WTC11 (cell line): ENCODE measurements at regions not wholly inside any gene's neighbourhood (a gene's known extent, or its start where the extent isn't known, plus 50 kb on each side); places are given as distances from the start of the nearest gene placed in this dataset.
A peak's percentile ranks its signal among the peaks of the same experiment; 100 is the strongest.
"Not testable (repeated sequence)": the region's sequence is repeated elsewhere in the genome, so short reads cannot be mapped to it uniquely, and the experiment has no call there.

Source experiments
- ATAC-seq: fragments of 200-7000 bp; cut with Tn5 transposase; 2 replicates; pipeline ENCODE4 v1.10.0; 2021; ENCODE audit warnings: mild to moderate bottlenecking, moderate library complexity
- CTCF ChIA-PET: fragments of 300-600 bp; sonication (Branson Sonifier 250); formaldehyde crosslinking; loops from one replicate; lab custom pipeline; 2021; ENCODE audit warnings: antibody characterized with exemption; lab: Charles Lee
- POLR2A ChIA-PET: fragments of 350-600 bp; sonication (Branson Sonifier 250); formaldehyde crosslinking; loops from one replicate; lab custom pipeline; 2021; ENCODE audit warnings: antibody characterized with exemption; lab: Charles Lee
- DNase-seq: peaks from one replicate; pipeline ENCODE4 v3.0.0; 2021; ENCODE audit warnings: low spot score
- H3K27ac Mint-ChIP-seq: 2 replicates; pipeline ENCODE4 v1.8.0; 2021; ENCODE audit warnings: mixed read lengths
- H3K27me3 Mint-ChIP-seq: 2 replicates; pipeline ENCODE4 v1.8.0; 2021; ENCODE audit warnings: low read depth, mild to moderate bottlenecking, moderate library complexity, mixed read lengths
- H3K36me3 Mint-ChIP-seq: 2 replicates; pipeline ENCODE4 v1.8.0; 2021; ENCODE audit warnings: mixed read lengths
- H3K4me1 Mint-ChIP-seq: 2 replicates; pipeline ENCODE4 v1.8.0; 2022; ENCODE audit warnings: mixed read lengths
- H3K4me3 Mint-ChIP-seq: 2 replicates; pipeline ENCODE4 v1.8.0; 2021; ENCODE audit warnings: mild to moderate bottlenecking, moderate library complexity, mixed read lengths
- H3K9me3 Mint-ChIP-seq: 2 replicates; pipeline ENCODE4 v1.8.0; 2021; ENCODE audit warnings: mixed read lengths
- ATF1 ChIP-seq: sonication (generic); formaldehyde crosslinking; IDR thresholded peaks from 2 replicates; pipeline ENCODE4 v1.8.1; 2023; ENCODE audit warnings: mild to moderate bottlenecking, moderate library complexity, missing genetic modification reagents
- ATF3 ChIP-seq: sonication (generic); formaldehyde crosslinking; conservative IDR thresholded peaks from 2 replicates; pipeline ENCODE4 v1.8.1; 2022; ENCODE audit warnings: mild to moderate bottlenecking, missing genetic modification reagents
- CBFB ChIP-seq: sonication (generic); formaldehyde crosslinking; IDR thresholded peaks from 2 replicates; pipeline ENCODE4 v1.8.1; 2022; ENCODE audit warnings: mild to moderate bottlenecking, low read depth, missing genetic modification reagents
- EMX1 ChIP-seq: fragments of 250-450 bp; sonication (Bioruptor Pico); IDR thresholded peaks from 2 replicates; pipeline ENCODE4 v1.8.0; 2021; ENCODE audit warnings: mild to moderate bottlenecking
- FOXP1 ChIP-seq: sonication (generic); formaldehyde crosslinking; IDR thresholded peaks from 2 replicates; pipeline ENCODE4 v1.8.0; 2022; ENCODE audit warnings: missing genetic modification reagents, mild to moderate bottlenecking, moderate library complexity, borderline replicate concordance
- GTF2I ChIP-seq: fragments of 250-450 bp; sonication (Bioruptor Pico); conservative IDR thresholded peaks from 2 replicates; pipeline ENCODE4 v1.4.0; 2021; ENCODE audit warnings: mild to moderate bottlenecking
- MXD4 ChIP-seq: fragments of 250-450 bp; sonication (Bioruptor Pico); IDR thresholded peaks from 2 replicates; pipeline ENCODE4 v1.8.0; 2021; ENCODE audit warnings: mild to moderate bottlenecking, moderate library complexity, borderline replicate concordance
- MYBL2 ChIP-seq: sonication (generic); formaldehyde crosslinking; IDR thresholded peaks from 2 replicates; pipeline ENCODE4 v1.8.1; 2023; ENCODE audit warnings: mild to moderate bottlenecking, moderate library complexity, missing genetic modification reagents
- NFE2L1 ChIP-seq: sonication (generic); formaldehyde crosslinking; IDR thresholded peaks from 2 replicates; pipeline ENCODE4 v1.8.1; 2023; ENCODE audit warnings: missing genetic modification reagents
- NR3C1 ChIP-seq: sonication (generic); formaldehyde crosslinking; conservative IDR thresholded peaks from 2 replicates; pipeline ENCODE4 v1.8.1; 2023; ENCODE audit warnings: low read depth, mild to moderate bottlenecking, missing genetic modification reagents
- PREB ChIP-seq: sonication (generic); formaldehyde crosslinking; IDR thresholded peaks from 2 replicates; pipeline ENCODE4 v1.8.1; 2022; ENCODE audit warnings: mild to moderate bottlenecking, missing genetic modification reagents, moderate library complexity, borderline replicate concordance
- RORB ChIP-seq: fragments of 250-450 bp; sonication (Bioruptor Pico); IDR thresholded peaks from 2 replicates; pipeline ENCODE4 v1.9.0; 2021; ENCODE audit warnings: mild to moderate bottlenecking
- SP1 ChIP-seq: sonication (generic); formaldehyde crosslinking; conservative IDR thresholded peaks from 2 replicates; pipeline ENCODE4 v1.8.1; 2022; ENCODE audit warnings: missing genetic modification reagents
- ZBTB21 ChIP-seq: sonication (generic); formaldehyde crosslinking; IDR thresholded peaks from 2 replicates; pipeline ENCODE4 v1.8.1; 2023; ENCODE audit warnings: mild to moderate bottlenecking, missing genetic modification reagents, borderline replicate concordance
- ZBTB43 ChIP-seq: sonication (generic); formaldehyde crosslinking; IDR thresholded peaks from 2 replicates; pipeline ENCODE4 v1.8.1; 2023; ENCODE audit warnings: mild to moderate bottlenecking, missing genetic modification reagents
- ZNF219 ChIP-seq: sonication (generic); formaldehyde crosslinking; IDR thresholded peaks from 2 replicates; pipeline ENCODE4 v1.8.0; 2023; ENCODE audit warnings: missing genetic modification reagents, mild to moderate bottlenecking, borderline replicate concordance
- ZNF317 ChIP-seq: sonication (generic); formaldehyde crosslinking; IDR thresholded peaks from 2 replicates; pipeline ENCODE4 v1.8.1; 2023; ENCODE audit warnings: low read depth, mild to moderate bottlenecking, moderate library complexity, missing genetic modification reagents, borderline replicate concordance
- ZSCAN18 ChIP-seq: fragments of 250-450 bp; sonication (Bioruptor Pico); IDR thresholded peaks from 2 replicates; pipeline ENCODE4 v2.1.2; 2022; ENCODE audit warnings: mild to moderate bottlenecking, moderate library complexity

- no peak overlapping the region for H3K27ac Mint-ChIP-seq
- H3K9me3 Mint-ChIP-seq, result peaks cover 30% of the 10 kb centered on the region
- DNase-seq (no peak), ATAC-seq (peak; percentile 78)
- H3K4me1 Mint-ChIP-seq, result peaks cover 17% of the 10 kb centered on the region
- CTCF ChIA-PET, result no interaction called here
- peaks cover 6% of the 10 kb centered on the region for H3K27me3 Mint-ChIP-seq
- H3K4me3 Mint-ChIP-seq, result no peak overlapping the region
- POLR2A ChIA-PET, result interaction anchor here (0.6 to 1.1 kb wide), 2 partner anchors 11 to 51 kb away, joined by 3 to 4 read pairs; no protein-coding TSS in a partner anchor
- no peak for TF ChIP-seq PREB (CRISPR knock-in tag)
- no peak for TF ChIP-seq NFE2L1 (CRISPR knock-in tag)
- TF ChIP-seq FOXP1, result peak; percentile 25; the same call in 1 of the 2 replicates
- H3K36me3 Mint-ChIP-seq, result peaks cover 11% of the 10 kb centered on the region; the same call in 1 of the 2 replicates
These were observed 141.7 kb downstream of the ARL4C start for GRCh38 chr2:234355021-234355720.

- H3K27ac Mint-ChIP-seq, result no peak overlapping the region
- peaks cover 17% of the 10 kb centered on the region for H3K4me1 Mint-ChIP-seq
- DNase-seq (no peak), ATAC-seq (no peak)
- no peak for TF ChIP-seq ATF3 (CRISPR knock-in tag)
- TF ChIP-seq ZBTB21 (CRISPR knock-in tag), result no peak
- no peak for TF ChIP-seq SP1 (CRISPR knock-in tag)
- TF ChIP-seq ZNF219 (CRISPR knock-in tag), result no peak
- no peak for TF ChIP-seq ZSCAN18 (CRISPR knock-in tag)
- no peak for TF ChIP-seq MXD4 (CRISPR knock-in tag)
- TF ChIP-seq MYBL2 (CRISPR knock-in tag), result no peak
- no peak for TF ChIP-seq ATF1 (CRISPR knock-in tag)
- no peak for TF ChIP-seq ZNF317 (CRISPR knock-in tag)
- TF ChIP-seq NR3C1 (CRISPR knock-in tag), result no peak
- TF ChIP-seq CBFB (CRISPR knock-in tag), result no peak
- TF ChIP-seq EMX1 (CRISPR knock-in tag), result no peak
- TF ChIP-seq GTF2I (CRISPR knock-in tag), result no peak
- POLR2A ChIA-PET, result interaction anchor here (0.5 kb wide), 1 partner anchor 1750 kb away, joined by 3 read pairs; no protein-coding TSS in a partner anchor
- no peak overlapping the region for H3K4me3 Mint-ChIP-seq
- H3K36me3 Mint-ChIP-seq, result peaks cover 11% of the 10 kb centered on the region; the same call in 1 of the 2 replicates
- no peaks in the 10 kb centered on the region; the same call in none of the 2 replicates for H3K27me3 Mint-ChIP-seq
- CTCF ChIA-PET, result no interaction called here
- H3K9me3 Mint-ChIP-seq, result peaks cover 16% of the 10 kb centered on the region
These were observed 144.6 kb downstream of the ARL4C start for GRCh38 chr2:234352270-234352669.

GRCh38 chr2:234351866-234352265 lies 145.0 kb downstream of the ARL4C start:
- POLR2A ChIA-PET, CTCF ChIA-PET, ATAC-seq, DNase-seq, H3K4me3 Mint-ChIP-seq, H3K27ac Mint-ChIP-seq, H3K27me3 Mint-ChIP-seq: not testable (repeated sequence)
- Mint-ChIP-seq H3K36me3 (peaks cover 11% of the 10 kb centered on the region; the same call in 1 of the 2 replicates), H3K9me3 (peaks cover 16% of the 10 kb centered on the region), H3K4me1 (peaks cover 17% of the 10 kb centered on the region)

- POLR2A ChIA-PET, result no interaction called here
- Mint-ChIP-seq H3K27me3 (no peaks in the 10 kb centered on the region; the same call in 1 of the 2 replicates), H3K4me1 (no peaks in the 10 kb centered on the region), H3K4me3 (no peak overlapping the region), H3K27ac (no peak overlapping the region), H3K36me3 (peaks cover 9% of the 10 kb centered on the region; the same call in 1 of the 2 replicates), H3K9me3 (peaks cover 10% of the 10 kb centered on the region)
- DNase-seq (no peak), ATAC-seq (no peak)
- CTCF ChIA-PET, result no interaction called here
- TF ChIP-seq ATF1 (CRISPR knock-in tag) (no peak), MXD4 (CRISPR knock-in tag) (no peak), RORB (CRISPR knock-in tag) (no peak), ZBTB43 (CRISPR knock-in tag) (no peak), ZSCAN18 (CRISPR knock-in tag) (no peak)
These were observed 148.8 kb downstream of the ARL4C start for GRCh38 chr2:234348081-234348480.
